Stimulated activated CD8-positive, alpha-beta memory T cell treated with anti-CD3 and anti-CD28 coated beads, Interleukin-15, amount 100 ng/mL, for 48 hours (primary cell): ENCODE measurements at regions not wholly inside any gene's neighbourhood (a gene's known extent, or its start where the extent isn't known, plus 50 kb on each side); places are given as distances from the start of the nearest gene placed in this dataset.
"Not testable (repeated sequence)": the region's sequence is repeated elsewhere in the genome, so short reads cannot be mapped to it uniquely, and the experiment has no call there.

Source experiments
- DNase-seq, 2 donors: peaks; one replicate each; pipeline ENCODE4 v3.0.0-alpha.2; 2020; ENCODE audit warnings: low read depth in 2 of 2

GRCh38 chr5:163880302-163880701, 374.9 kb downstream of the MAT2B start:
- DNase-seq, result no peak

- no peak for DNase-seq
Measured at GRCh38 chr5:163885117-163885516, 379.7 kb downstream of the MAT2B start.

GRCh38 chr5:163887854-163888253, 382.4 kb downstream of the MAT2B start:
- no peak for DNase-seq

- no peak for DNase-seq
Measured at GRCh38 chr5:163888366-163888765, 382.9 kb downstream of the MAT2B start.

GRCh38 chr5:163889369-163889768, 383.9 kb downstream of the MAT2B start:
- no peak for DNase-seq

GRCh38 chr5:163890261-163890660, 384.8 kb downstream of the MAT2B start:
- DNase-seq, result no peak

GRCh38 chr5:163893281-163893680, 387.9 kb downstream of the MAT2B start:
- no peak for DNase-seq

GRCh38 chr5:163894645-163895044, 389.2 kb downstream of the MAT2B start:
- no peak for DNase-seq

- DNase-seq, result no peak
Measured at GRCh38 chr5:163898873-163899272, 393.5 kb downstream of the MAT2B start.

GRCh38 chr5:163907783-163908182, 402.4 kb downstream of the MAT2B start:
- not testable (repeated sequence) for DNase-seq

GRCh38 chr5:163908253-163908652, 402.8 kb downstream of the MAT2B start:
- no peak for DNase-seq

- DNase-seq, result no peak
Measured at GRCh38 chr5:163910226-163910625, 404.8 kb downstream of the MAT2B start.

- no peak for DNase-seq
Measured at GRCh38 chr5:163912046-163912445, 406.6 kb downstream of the MAT2B start.

- DNase-seq, result no peak
Measured at GRCh38 chr5:163913548-163913947, 408.1 kb downstream of the MAT2B start.

GRCh38 chr5:163914910-163915309, 409.5 kb downstream of the MAT2B start:
- DNase-seq, result no peak

GRCh38 chr5:163915481-163915961, 410.1 kb downstream of the MAT2B start:
- no peak for DNase-seq

- DNase-seq, result no peak
Measured at GRCh38 chr5:163916376-163916775, 411.0 kb downstream of the MAT2B start.

- no peak for DNase-seq
Measured at GRCh38 chr5:163916861-163917260, 411.4 kb downstream of the MAT2B start.

- DNase-seq, result no peak
Measured at GRCh38 chr5:163917747-163918146, 412.3 kb downstream of the MAT2B start.

- DNase-seq, result not testable (repeated sequence)
Measured at GRCh38 chr5:163934990-163935389, 429.6 kb downstream of the MAT2B start.

- DNase-seq, result no peak
Measured at GRCh38 chr5:163938595-163938994, 433.2 kb downstream of the MAT2B start.

- no peak for DNase-seq
Measured at GRCh38 chr5:163941079-163941478, 435.7 kb downstream of the MAT2B start.

- DNase-seq, result no peak
Measured at GRCh38 chr5:163943546-163943945, 438.1 kb downstream of the MAT2B start.

GRCh38 chr5:163944738-163945137, 439.3 kb downstream of the MAT2B start:
- DNase-seq, result no peak
